Left cardiac atrium (tissue), 4 donors: ENCODE measurements at regions not wholly inside any gene's neighbourhood (a gene's known extent, or its start where the extent isn't known, plus 50 kb on each side); places are given as distances from the start of the nearest gene placed in this dataset.

Experiments
- ATAC-seq, 2 donors: fragments of 200-7000 bp; cut with Tn5 transposase; one replicate each; pipeline ENCODE4 v1.9.1; 2020; ENCODE audit warnings: mild to moderate bottlenecking in 2 of 2, moderate library complexity in 2 of 2
- DNase-seq: peaks from one replicate; pipeline ENCODE4 v3.0.0-alpha.2; 2020
- intact Hi-C, 2 donors: fragments of 100-400 bp; cut with DNase I; formaldehyde crosslinking; loops; one replicate each; pipeline versions ENCODE4 v1.14.1 to v1.15.1; 2022 to 2023
- donor health status: DM: no; HTN: yes; CAD: no.
- donor health status: DM: no; HTN: yes; CAD: no; lungs with severe emphysema.
- donor health status: DM: yes; HTN: yes; CAD: no.
- donor health status: Dilated cardiomyopathy.

- DNase-seq: no peak
- ATAC-seq: no peak
- intact Hi-C loops: no loop called here
These were observed 220.3 kb downstream of the KTN1 start for GRCh38 chr14:55800156-55800785.

- ATAC-seq (no peak), DNase-seq (no peak)
- intact Hi-C loops: no loop called here
These were observed 221.1 kb downstream of the KTN1 start for GRCh38 chr14:55801121-55801520.

- intact Hi-C loops: no loop called here
- ATAC-seq (no peak), DNase-seq (no peak)
These were observed 223.2 kb downstream of the KTN1 start for GRCh38 chr14:55802986-55803872.

GRCh38 chr14:55803873-55804553, 224.0 kb downstream of the KTN1 start:
- ATAC-seq (no peak), DNase-seq (peak; percentile 36)
- intact Hi-C loops: no loop called here

- intact Hi-C loops: no loop called here
- no peak for ATAC-seq
These were observed 225.2 kb downstream of the KTN1 start for GRCh38 chr14:55805250-55805649.

DNA sequence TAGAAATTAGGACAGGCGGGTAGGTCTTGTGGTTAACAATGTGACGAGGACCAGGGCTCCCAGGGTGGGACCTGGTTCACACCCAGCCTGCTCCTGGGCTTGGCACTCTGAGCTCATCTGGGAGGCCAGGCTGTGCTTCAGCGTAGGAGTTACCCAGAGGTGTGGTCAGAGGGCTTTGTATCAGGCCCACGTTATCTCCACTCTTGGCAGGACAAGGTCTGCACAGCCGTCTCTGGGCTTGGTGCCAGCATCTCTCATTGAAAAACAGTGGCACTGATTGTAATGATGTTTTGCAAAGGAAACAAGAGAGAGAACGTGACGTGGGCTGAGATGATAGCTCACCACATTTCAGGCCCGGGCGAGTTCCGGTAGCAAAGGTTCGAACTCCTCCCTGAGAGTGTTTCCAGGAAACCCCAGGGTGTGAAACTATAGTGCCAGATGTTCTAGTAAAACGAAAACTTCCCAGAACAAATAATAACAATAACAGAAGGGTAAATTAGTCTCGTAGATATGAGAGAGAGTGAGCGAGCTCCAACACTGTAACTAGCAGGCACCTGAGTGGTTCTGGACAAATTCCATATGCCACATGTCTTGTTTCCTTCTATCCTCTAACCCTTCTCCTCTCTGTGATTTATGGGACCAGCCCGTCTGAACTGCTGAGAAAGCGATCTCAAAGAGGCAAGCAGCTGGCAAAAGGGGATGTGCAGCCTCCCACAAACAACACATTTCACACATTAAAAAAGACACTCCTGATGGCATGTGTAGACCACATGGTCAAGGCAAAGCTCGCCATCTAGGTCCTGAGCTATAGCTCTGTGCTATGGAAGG, 227.3 kb downstream of the KTN1 start:
- intact Hi-C loops: no loop called here
- peak; percentile 96 to 99 for ATAC-seq

More at GRCh38 chr14:55805250-55805649, 225.2 kb downstream of the KTN1 start:
- no peak for DNase-seq

GRCh38 chr14:55807881-55808379, 227.9 kb downstream of the KTN1 start:
- intact Hi-C loops: no loop called here

More for the DNA sequence above, 227.3 kb downstream of the KTN1 start:
- peak; percentile 96 for DNase-seq

GRCh38 chr14:55813630-55814029, 233.6 kb downstream of the KTN1 start:
- intact Hi-C loops: no loop called here
- DNase-seq (no peak), ATAC-seq (no peak)

More at GRCh38 chr14:55807881-55808379, 227.9 kb downstream of the KTN1 start:
- ATAC-seq: no peak
- DNase-seq: no peak

DNA sequence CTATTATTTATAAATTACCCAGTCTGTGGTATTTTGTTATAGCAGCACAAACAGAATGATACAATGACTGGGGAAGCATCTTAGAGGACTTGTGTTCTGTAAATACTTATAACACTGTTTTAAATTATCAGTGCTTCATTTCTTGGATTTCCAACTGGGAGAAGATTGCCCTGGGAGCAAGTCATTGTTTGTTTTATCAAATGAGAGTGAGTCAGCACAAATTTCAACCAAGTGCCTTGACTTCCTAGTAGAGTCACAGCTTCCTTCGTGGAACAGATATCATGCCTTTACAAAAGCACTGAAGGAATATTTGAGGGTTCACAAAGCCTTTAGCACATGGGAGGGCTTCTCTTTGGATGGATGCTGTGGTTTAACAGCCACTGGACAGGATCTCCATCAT, 234.1 kb downstream of the KTN1 start:
- intact Hi-C loops: no loop called here
- DNase-seq: no peak
- ATAC-seq: no peak

- ATAC-seq (no peak), DNase-seq (no peak)
- intact Hi-C loops: no loop called here
These were observed 234.9 kb downstream of the KTN1 start for GRCh38 chr14:55814873-55815272.

DNA sequence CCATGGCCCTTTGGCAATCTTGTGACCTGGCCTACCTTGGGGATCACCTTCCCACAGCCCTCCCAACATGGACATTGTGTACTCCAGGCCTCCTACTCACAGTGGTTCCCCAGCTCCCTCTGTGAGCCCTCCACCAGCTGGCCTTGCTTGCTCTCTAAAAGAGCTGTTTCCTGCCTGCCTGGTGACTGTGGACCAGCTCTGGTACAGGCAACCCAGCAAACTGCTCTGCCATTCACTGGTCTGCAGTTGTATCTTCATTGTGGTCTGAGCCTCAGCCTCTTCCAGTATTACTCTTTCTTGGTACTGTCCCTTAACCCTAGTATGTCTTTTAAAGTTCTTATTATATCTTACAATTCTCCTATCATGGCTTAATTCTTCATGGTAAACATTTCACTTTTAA, 236.2 kb downstream of the KTN1 start:
- no peak for DNase-seq
- intact Hi-C loops: no loop called here
- no peak for ATAC-seq

- ATAC-seq: no peak
- intact Hi-C loops: no loop called here
- DNase-seq: no peak
These were observed 239.8 kb downstream of the KTN1 start for GRCh38 chr14:55819610-55820304.

- DNase-seq: no peak
- no peak for ATAC-seq
- intact Hi-C loops: no loop called here
These were observed 242.9 kb downstream of the KTN1 start for GRCh38 chr14:55822906-55823305.

GRCh38 chr14:55832122-55832911, 252.3 kb downstream of the KTN1 start:
- DNase-seq (no peak), ATAC-seq (no peak)
- intact Hi-C loops: no loop called here

- no peak for DNase-seq
- intact Hi-C loops: no loop called here
- no peak for ATAC-seq
These were observed 253.0 kb downstream of the KTN1 start for GRCh38 chr14:55832974-55833373.

DNA sequence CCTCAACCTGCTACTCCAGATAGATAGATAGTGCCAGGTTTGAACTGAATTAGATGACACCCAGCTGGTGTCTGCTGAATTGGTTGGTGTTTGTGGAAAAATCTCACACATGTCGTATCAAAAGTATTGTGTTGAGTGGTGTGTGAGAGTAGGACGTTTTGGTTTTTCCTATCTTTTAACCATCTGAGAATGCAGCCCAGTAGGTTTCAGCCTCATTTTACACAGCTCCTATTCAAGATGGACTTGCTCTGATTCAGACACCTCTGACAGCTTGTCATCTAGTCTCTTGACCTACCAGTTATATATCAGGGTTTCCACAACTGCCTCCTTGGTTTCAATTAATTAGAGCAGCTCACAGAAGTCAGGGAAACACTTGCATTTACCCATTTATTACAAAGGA, 254.4 kb downstream of the KTN1 start:
- no peak for DNase-seq
- intact Hi-C loops: no loop called here

GRCh38 chr14:55835985-55836384, 256.0 kb downstream of the KTN1 start:
- intact Hi-C loops: no loop called here
- ATAC-seq: no peak
- DNase-seq: no peak

More for the DNA sequence above, 254.4 kb downstream of the KTN1 start:
- ATAC-seq: no peak

DNA sequence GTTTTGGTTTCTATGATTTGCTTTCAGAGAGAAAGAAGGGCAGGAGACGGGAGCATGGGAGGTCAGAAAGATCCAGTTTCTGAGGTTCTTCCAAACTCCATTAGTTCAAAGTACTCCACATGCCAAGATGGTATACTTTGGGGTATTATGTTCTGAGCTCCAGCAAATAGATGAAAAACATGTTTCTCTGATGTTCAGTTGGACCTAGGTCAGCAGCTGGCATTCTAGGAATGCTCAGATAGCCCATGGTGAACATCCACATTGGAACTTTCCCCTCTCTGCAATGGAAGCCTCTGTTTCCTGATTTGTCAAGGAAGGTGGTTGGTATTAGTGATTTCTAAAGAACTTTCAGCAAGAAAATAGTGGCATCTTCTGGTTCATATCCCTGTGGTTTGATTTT, 257.5 kb downstream of the KTN1 start:
- DNase-seq: no peak
- intact Hi-C loops: no loop called here

More for the DNA sequence above, 257.5 kb downstream of the KTN1 start:
- no peak for ATAC-seq
